Smooth muscle cell (in vitro differentiated cells): ENCODE measurements at regions not wholly inside any gene's neighbourhood (a gene's known extent, or its start where the extent isn't known, plus 50 kb on each side); places are given as distances from the start of the nearest gene placed in this dataset.
A peak's percentile ranks its signal among the peaks of the same experiment; 100 is the strongest.

Experiments used
- DNase-seq: peaks from one replicate; lab custom pipeline; 2025; ENCODE audit not compliant: unreplicated experiment; lab: John Stamatoyannopoulos, UW
- H2AFZ ChIP-seq: fragments of 200-600 bp; sonication (generic); 2 replicates; pipeline ENCODE4 v1.6.0; 2016; ENCODE audit warnings: antibody characterized with exemption, low read depth, mild to moderate bottlenecking
- H3F3A ChIP-seq: fragments of 200-600 bp; sonication (generic); 2 replicates; pipeline ENCODE4 v1.6.0; 2017; ENCODE audit warnings: antibody characterized with exemption, low read depth
- H3K27ac ChIP-seq: fragments of 200-600 bp; sonication (generic); 2 replicates; pipeline ENCODE4 v1.5.1; 2016; ENCODE audit warnings: low read depth, mild to moderate bottlenecking
- H3K27me3 ChIP-seq: fragments of 200-600 bp; sonication (generic); 2 replicates; pipeline ENCODE4 v1.6.1; 2016; ENCODE audit warnings: low read depth, mild to moderate bottlenecking
- H3K36me3 ChIP-seq: fragments of 200-600 bp; sonication (generic); 2 replicates; pipeline ENCODE4 v1.5.1; 2016; ENCODE audit warnings: low read depth
- H3K4me1 ChIP-seq: fragments of 200-600 bp; sonication (generic); 2 replicates; pipeline ENCODE4 v1.5.1; 2016; ENCODE audit warnings: low read depth
- H3K4me2 ChIP-seq: fragments of 200-600 bp; sonication (generic); 2 replicates; pipeline ENCODE4 v1.6.0; 2016; ENCODE audit warnings: mild to moderate bottlenecking
- H3K4me3 ChIP-seq: fragments of 200-600 bp; sonication (generic); 2 replicates; pipeline ENCODE4 v1.5.1; 2016; ENCODE audit warnings: mild to moderate bottlenecking
- H3K79me2 ChIP-seq: fragments of 200-600 bp; sonication (generic); 2 replicates; pipeline ENCODE4 v1.6.0; 2016; ENCODE audit warnings: low read depth, mild to moderate bottlenecking
- H3K9ac ChIP-seq: fragments of 200-600 bp; sonication (generic); 2 replicates; pipeline ENCODE4 v1.6.0; 2016; ENCODE audit warnings: low read depth
- H3K9me3 ChIP-seq: fragments of 200-600 bp; sonication (generic); replicated peaks from 2 replicates; pipeline ENCODE4 v1.5.1; 2016; ENCODE audit warnings: low read depth
- H4K20me1 ChIP-seq: fragments of 200-600 bp; sonication (generic); 2 replicates; pipeline ENCODE4 v1.6.0; 2016; ENCODE audit warnings: low read depth
- WGBS: methylation state at CpG from one replicate; pipeline ENCODE4 v1.1.7; 2016; ENCODE audit warnings: low lambda C conversion rate; 5-methylcytosine and 5-hydroxymethylcytosine counted together
- TF ChIP-seq, protein P1 (sequence below): fragments of 200-600 bp; sonication (generic); IDR thresholded peaks from 2 replicates; pipeline ENCODE4 v1.5.1; 2017; ENCODE audit warnings: borderline replicate concordance, mild to moderate bottlenecking, antibody characterized with exemption; ENCODE audit not compliant: insufficient read depth, poor library complexity, severe bottlenecking

DNA sequence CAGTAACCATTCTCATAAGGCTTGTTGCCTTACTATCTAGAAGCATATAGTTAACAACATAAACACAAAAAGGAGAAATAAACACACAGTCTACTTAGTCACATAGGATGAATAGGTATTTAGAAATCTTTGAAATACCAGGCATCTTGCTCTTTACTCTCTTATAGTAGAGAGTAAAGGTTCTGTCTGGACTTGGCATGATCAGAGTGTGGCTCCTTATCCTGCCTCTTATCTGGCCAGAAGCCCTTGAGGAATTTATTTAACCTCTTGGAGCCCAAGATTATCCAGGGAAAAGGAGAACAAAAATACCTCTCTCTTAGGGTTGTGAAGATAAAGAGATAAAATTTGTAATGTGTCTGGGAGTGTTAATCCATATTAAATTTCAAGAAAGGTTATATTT is 100.2 kb upstream of the MBNL2 start:
- DNase-seq: no peak
- Histone ChIP-seq H3K9ac (peak overlapping the region; percentile 33), H3F3A (no peaks in the 10 kb centered on the region), H3K27me3 (no peaks in the 10 kb centered on the region), H3K9me3 (no peaks in the 10 kb centered on the region), H3K27ac (peak overlapping the region; percentile 64), H3K36me3 (no peaks in the 10 kb centered on the region), H4K20me1 (no peaks in the 10 kb centered on the region), H3K4me1 (peaks cover 29% of the 10 kb centered on the region), H2AFZ (no peak overlapping the region), H3K4me2 (peak overlapping the region; percentile 62), H3K4me3 (no peak overlapping the region), H3K79me2 (no peaks in the 10 kb centered on the region)
- TF ChIP-seq, protein P1, sequence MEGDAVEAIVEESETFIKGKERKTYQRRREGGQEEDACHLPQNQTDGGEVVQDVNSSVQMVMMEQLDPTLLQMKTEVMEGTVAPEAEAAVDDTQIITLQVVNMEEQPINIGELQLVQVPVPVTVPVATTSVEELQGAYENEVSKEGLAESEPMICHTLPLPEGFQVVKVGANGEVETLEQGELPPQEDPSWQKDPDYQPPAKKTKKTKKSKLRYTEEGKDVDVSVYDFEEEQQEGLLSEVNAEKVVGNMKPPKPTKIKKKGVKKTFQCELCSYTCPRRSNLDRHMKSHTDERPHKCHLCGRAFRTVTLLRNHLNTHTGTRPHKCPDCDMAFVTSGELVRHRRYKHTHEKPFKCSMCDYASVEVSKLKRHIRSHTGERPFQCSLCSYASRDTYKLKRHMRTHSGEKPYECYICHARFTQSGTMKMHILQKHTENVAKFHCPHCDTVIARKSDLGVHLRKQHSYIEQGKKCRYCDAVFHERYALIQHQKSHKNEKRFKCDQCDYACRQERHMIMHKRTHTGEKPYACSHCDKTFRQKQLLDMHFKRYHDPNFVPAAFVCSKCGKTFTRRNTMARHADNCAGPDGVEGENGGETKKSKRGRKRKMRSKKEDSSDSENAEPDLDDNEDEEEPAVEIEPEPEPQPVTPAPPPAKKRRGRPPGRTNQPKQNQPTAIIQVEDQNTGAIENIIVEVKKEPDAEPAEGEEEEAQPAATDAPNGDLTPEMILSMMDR: no peak

- peak overlapping the region; percentile 33 for H3K9ac ChIP-seq
- H3K27me3 ChIP-seq: no peaks in the 10 kb centered on the region
- no peaks in the 10 kb centered on the region for H3K9me3 ChIP-seq
- H3K27ac ChIP-seq: peak overlapping the region; percentile 64
- H3K4me2 ChIP-seq: peak overlapping the region; percentile 62
- H3K4me1 ChIP-seq: peaks cover 29% of the 10 kb centered on the region
- DNase-seq: no peak
- H3K4me3 ChIP-seq: no peak overlapping the region
- TF ChIP-seq, protein P1: no peak
- no peaks in the 10 kb centered on the region for H4K20me1 ChIP-seq
- no peaks in the 10 kb centered on the region for H3F3A ChIP-seq
- no peaks in the 10 kb centered on the region for H3K79me2 ChIP-seq
- H2AFZ ChIP-seq: no peak overlapping the region
- no peaks in the 10 kb centered on the region for H3K36me3 ChIP-seq
- 56% methylated on average over 4 of the region's 4 CpGs for WGBS
Measured at GRCh38 chr13:97122381-97122996, 99.6 kb upstream of the MBNL2 start.

DNA sequence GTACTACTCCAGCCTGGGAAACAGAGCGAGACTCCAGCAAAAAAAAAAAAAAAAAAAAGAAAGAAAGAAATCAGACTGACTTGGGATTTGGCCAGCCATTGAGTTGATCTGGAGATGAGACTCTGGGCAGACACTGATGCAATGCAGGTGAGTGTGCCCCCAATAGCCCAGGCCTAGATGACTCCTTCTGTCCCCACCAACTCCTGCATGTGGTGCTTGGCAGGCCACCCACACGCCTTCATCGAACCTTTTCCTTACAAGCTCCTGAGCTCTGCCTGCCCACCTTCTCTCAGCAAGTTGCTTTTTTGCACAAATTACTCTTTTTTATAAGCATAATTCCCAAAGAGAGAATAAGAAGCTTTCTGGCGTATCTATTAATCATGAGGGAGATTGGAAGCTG is 97.9 kb upstream of the MBNL2 start:
- Histone ChIP-seq H3K4me2 (no peak overlapping the region), H3K36me3 (no peaks in the 10 kb centered on the region), H3K4me1 (peaks cover 29% of the 10 kb centered on the region), H3K9ac (no peak overlapping the region), H3K79me2 (no peaks in the 10 kb centered on the region), H3K9me3 (no peaks in the 10 kb centered on the region), H3F3A (no peaks in the 10 kb centered on the region), H3K27me3 (no peaks in the 10 kb centered on the region), H4K20me1 (no peaks in the 10 kb centered on the region), H2AFZ (no peak overlapping the region), H3K4me3 (no peak overlapping the region), H3K27ac (no peak overlapping the region)
- TF ChIP-seq, protein P1: no peak
- DNase-seq: no peak
- WGBS: 94% methylated on average over 4 of the region's 4 CpGs

DNA sequence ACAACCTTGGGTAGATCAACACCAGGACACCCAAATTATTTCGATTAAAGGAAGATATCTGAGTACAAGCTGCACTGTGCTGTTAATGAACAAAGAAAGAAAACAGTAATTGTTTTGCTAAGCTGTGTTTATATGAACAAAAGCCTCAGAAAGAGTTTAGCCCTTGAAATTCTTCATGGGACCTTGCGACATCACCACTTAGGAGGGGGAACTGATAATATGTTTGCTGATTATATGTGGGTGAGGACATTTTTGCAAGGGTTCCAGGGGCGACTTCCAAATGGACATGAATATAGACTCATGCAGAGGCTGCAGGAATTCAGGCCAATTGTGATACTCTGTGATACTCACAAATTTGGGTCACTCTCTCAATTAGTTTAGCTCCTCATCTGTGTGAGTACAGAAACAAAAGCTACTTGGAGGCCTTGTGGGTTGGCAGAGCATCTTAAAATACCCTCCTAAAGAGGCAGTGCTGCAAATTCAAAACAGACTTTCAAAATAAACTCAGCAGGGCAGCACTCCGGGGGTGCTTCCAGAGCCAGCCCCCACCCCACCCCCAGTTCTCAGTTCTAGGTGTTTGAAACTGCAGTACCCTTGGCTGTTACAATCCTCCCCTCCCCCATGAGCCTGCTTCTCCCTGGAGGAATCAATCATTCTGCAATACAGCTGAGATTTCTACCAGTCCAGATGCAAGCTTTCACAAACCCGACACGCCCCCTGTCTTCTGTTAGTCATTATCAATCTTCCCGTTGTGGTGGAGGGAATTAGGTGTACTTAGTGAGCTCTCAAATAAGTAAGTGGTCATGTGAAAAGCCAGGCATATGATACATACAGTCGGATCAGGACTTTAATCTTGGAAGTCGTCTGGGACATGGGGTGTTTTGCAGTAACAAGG is 97.0 kb upstream of the MBNL2 start:
- H4K20me1 ChIP-seq: no peaks in the 10 kb centered on the region
- DNase-seq: no peak
- H3K27ac ChIP-seq: peak overlapping the region; percentile 75
- H3K36me3 ChIP-seq: no peaks in the 10 kb centered on the region
- peak overlapping the region; percentile 65 for H3K4me2 ChIP-seq
- H3K4me1 ChIP-seq: peaks cover 29% of the 10 kb centered on the region
- 17% methylated on average over 9 of the region's 9 CpGs for WGBS
- H3F3A ChIP-seq: no peaks in the 10 kb centered on the region
- TF ChIP-seq, protein P1: no peak
- H3K27me3 ChIP-seq: no peaks in the 10 kb centered on the region
- peak overlapping the region; percentile 28 for H3K9ac ChIP-seq
- no peaks in the 10 kb centered on the region for H3K9me3 ChIP-seq
- no peaks in the 10 kb centered on the region for H3K79me2 ChIP-seq
- H2AFZ ChIP-seq: no peak overlapping the region
- no peak overlapping the region for H3K4me3 ChIP-seq
